MM.1S (cell line): ENCODE measurements at regions not wholly inside any gene's neighbourhood (a gene's known extent, or its start where the extent isn't known, plus 50 kb on each side); places are given as distances from the start of the nearest gene placed in this dataset.

Experiments
- EZH2 ChIP-seq: fragments of 300-600 bp; sonication (generic); optimal IDR thresholded peaks from 2 replicates; pipeline ENCODE3; 2017; ENCODE audit warnings: low read depth, mild to moderate bottlenecking, antibody characterized with exemption, low read length, mixed read lengths
- EZH2phosphoT487 ChIP-seq: fragments of 300-600 bp; sonication (generic); IDR thresholded peaks from 2 replicates; pipeline ENCODE4 v1.6.1; 2018; ENCODE audit warnings: antibody characterized with exemption, low read length
- TF ChIP-seq, protein P1 (sequence below): fragments of 300-600 bp; sonication (generic); IDR thresholded peaks from 2 replicates; pipeline ENCODE4 v1.5.1; 2016; ENCODE audit warnings: antibody characterized with exemption, low read length, mixed read lengths

- TF ChIP-seq, protein P1, sequence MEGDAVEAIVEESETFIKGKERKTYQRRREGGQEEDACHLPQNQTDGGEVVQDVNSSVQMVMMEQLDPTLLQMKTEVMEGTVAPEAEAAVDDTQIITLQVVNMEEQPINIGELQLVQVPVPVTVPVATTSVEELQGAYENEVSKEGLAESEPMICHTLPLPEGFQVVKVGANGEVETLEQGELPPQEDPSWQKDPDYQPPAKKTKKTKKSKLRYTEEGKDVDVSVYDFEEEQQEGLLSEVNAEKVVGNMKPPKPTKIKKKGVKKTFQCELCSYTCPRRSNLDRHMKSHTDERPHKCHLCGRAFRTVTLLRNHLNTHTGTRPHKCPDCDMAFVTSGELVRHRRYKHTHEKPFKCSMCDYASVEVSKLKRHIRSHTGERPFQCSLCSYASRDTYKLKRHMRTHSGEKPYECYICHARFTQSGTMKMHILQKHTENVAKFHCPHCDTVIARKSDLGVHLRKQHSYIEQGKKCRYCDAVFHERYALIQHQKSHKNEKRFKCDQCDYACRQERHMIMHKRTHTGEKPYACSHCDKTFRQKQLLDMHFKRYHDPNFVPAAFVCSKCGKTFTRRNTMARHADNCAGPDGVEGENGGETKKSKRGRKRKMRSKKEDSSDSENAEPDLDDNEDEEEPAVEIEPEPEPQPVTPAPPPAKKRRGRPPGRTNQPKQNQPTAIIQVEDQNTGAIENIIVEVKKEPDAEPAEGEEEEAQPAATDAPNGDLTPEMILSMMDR = no peak
- TF ChIP-seq EZH2 (no peak), EZH2phosphoT487 (no peak)
Measured at GRCh38 chr18:30828700-30829099, 213.8 kb downstream of the DSC3 start.
